ENCODE measurements at regions not wholly inside any gene's neighbourhood (a gene's known extent, or its start where the extent isn't known, plus 50 kb on each side); places are given as distances from the start of the nearest gene placed in this dataset.

DNA sequence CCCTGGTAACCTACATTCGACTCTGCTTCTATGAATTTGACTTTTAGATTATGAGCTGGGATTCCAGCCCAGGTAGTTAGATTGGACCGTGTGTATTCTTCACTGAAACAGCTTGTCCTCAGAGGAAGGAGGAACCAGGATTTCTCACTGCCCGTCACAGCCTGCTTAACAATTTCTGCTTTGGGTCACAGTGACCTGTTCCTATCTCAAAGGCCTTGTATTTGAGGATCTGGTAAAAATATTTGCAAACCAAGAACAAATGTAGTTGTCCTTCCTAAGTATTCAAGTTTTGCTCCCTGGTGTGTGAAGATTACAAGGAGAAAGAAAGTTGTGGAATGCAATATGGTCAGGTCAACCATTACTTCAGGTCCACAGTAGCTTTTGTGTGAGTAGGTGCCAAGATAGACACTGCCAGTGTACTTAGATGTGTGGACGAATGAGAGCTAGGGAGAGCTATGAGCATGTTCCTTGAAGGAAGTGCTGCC lies 55.1 kb downstream of the KIF4B start:
- TF ChIP-seq TFCP2L1 (CRISPR knock-in tag; IDR thresholded peaks at IDR 0.05) (no peak), KDM5A (IDR thresholded peaks at IDR 0.05) (no peak), RAD21 (conservative IDR thresholded peaks at IDR 0.05 in 1 of 2, IDR thresholded peaks at IDR 0.05 in 1 of 2) (no peak), RCOR1 (IDR thresholded peaks at IDR 0.05; ENCODE audit: low read depth, low read length) (no peak), MAZ (IDR thresholded peaks at IDR 0.05; ENCODE audit: borderline replicate concordance, low read depth, low read length) (no peak), TP53 (CRISPR knock-in tag; IDR thresholded peaks at IDR 0.05) (no peak), FOXS1 (CRISPR knock-in tag; IDR thresholded peaks at IDR 0.05) (no peak), BHLHE40 (IDR thresholded peaks at IDR 0.05; ENCODE audit: low read depth, low read length) (no peak), JUN (IDR thresholded peaks at IDR 0.05) (no peak), CHD4 (IDR thresholded peaks at IDR 0.05; ENCODE audit: borderline replicate concordance) (no peak)
- TF ChIP-seq, protein P1, sequence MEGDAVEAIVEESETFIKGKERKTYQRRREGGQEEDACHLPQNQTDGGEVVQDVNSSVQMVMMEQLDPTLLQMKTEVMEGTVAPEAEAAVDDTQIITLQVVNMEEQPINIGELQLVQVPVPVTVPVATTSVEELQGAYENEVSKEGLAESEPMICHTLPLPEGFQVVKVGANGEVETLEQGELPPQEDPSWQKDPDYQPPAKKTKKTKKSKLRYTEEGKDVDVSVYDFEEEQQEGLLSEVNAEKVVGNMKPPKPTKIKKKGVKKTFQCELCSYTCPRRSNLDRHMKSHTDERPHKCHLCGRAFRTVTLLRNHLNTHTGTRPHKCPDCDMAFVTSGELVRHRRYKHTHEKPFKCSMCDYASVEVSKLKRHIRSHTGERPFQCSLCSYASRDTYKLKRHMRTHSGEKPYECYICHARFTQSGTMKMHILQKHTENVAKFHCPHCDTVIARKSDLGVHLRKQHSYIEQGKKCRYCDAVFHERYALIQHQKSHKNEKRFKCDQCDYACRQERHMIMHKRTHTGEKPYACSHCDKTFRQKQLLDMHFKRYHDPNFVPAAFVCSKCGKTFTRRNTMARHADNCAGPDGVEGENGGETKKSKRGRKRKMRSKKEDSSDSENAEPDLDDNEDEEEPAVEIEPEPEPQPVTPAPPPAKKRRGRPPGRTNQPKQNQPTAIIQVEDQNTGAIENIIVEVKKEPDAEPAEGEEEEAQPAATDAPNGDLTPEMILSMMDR (IDR thresholded peaks at IDR 0.05), result no peak

All from A549 (cell line).